ENCODE measurements at regions not wholly inside any gene's neighbourhood (a gene's known extent, or its start where the extent isn't known, plus 50 kb on each side); places are given as distances from the start of the nearest gene placed in this dataset.

- Histone ChIP-seq H3K79me2 (ENCODE audit: control insufficient read depth, insufficient read depth, low read length) (no peaks in the 10 kb centered on the region), H3K27ac (ENCODE audit: insufficient read depth, low read depth, low read length) (no peak overlapping the region), H3K4me2 (ENCODE audit: insufficient read depth, low read length) (no peak overlapping the region), H2AFZ (ENCODE audit: low read depth, low read length) (no peak overlapping the region), H3K9me3 (replicated peaks; ENCODE audit: control insufficient read depth, insufficient read depth, low read length) (no peaks in the 10 kb centered on the region), H3K9ac (replicated peaks; ENCODE audit: extremely low read depth, insufficient read depth, low read length) (no peak overlapping the region), H3K4me1 (ENCODE audit: control insufficient read depth, extremely low read depth, insufficient read depth, low read length) (no peaks in the 10 kb centered on the region), H4K20me1 (replicated peaks; ENCODE audit: control insufficient read depth, extremely low read depth, insufficient read depth, low read length) (no peaks in the 10 kb centered on the region), H3K4me3 (replicated peaks in 1 of 3; ENCODE audit: insufficient read depth in 1 of 3, low read depth in 1 of 3, low read length in 3 of 3) (no peak overlapping the region), H3K9me1 (replicated peaks; ENCODE audit: control insufficient read depth, extremely low read depth, insufficient read depth, low read length) (no peaks in the 10 kb centered on the region), H3K36me3 (ENCODE audit: control insufficient read depth in 2 of 2, extremely low read depth in 1 of 2, insufficient read depth in 2 of 2, low read length in 2 of 2) (no peaks in the 10 kb centered on the region), H3K27me3 (ENCODE audit: control insufficient read depth in 2 of 2, insufficient read depth in 2 of 2, low read length in 2 of 2) (no peaks in the 10 kb centered on the region)
- intact Hi-C loops (cut with micrococcal nuclease) (no loop called here), dilution Hi-C loops (cut with MboI; ENCODE audit: extremely low pct_ligation_motif_present, low sequenced_read_pairs) (no loop called here)
- ChIA-PET CTCF (no interaction called here), POLR2A (no interaction called here)
- no TSS peak for BruUV-seq (replicated peaks)
- no peak for FAIRE-seq
- TF ChIP-seq JUN (IDR thresholded peaks at IDR 0.05; ENCODE audit: borderline replicate concordance, insufficient read depth, insufficient read length, low read depth), result no peak
- no peak for TF ChIP-seq GATA2 (IDR thresholded peaks at IDR 0.05; ENCODE audit: insufficient read depth, insufficient read length, low read depth, low read length)
- TF ChIP-seq MYC (IDR thresholded peaks at IDR 0.05; ENCODE audit: low read depth, low read length), result no peak
- no peak for TF ChIP-seq MAX (IDR thresholded peaks at IDR 0.05; ENCODE audit: insufficient read depth, insufficient read length)
- no peak for TF ChIP-seq CTCF (IDR thresholded peaks at IDR 0.05; ENCODE audit: extremely low read depth in 1 of 2, insufficient read depth in 1 of 2, low read depth in 1 of 2, low read length in 2 of 2)
- no peak for TF ChIP-seq EZH2 (IDR thresholded peaks at IDR 0.05; ENCODE audit: borderline replicate concordance, low read depth, low read length, severe bottlenecking)
- TF ChIP-seq POLR2AphosphoS5 (IDR thresholded peaks at IDR 0.05; ENCODE audit: insufficient read depth, low read depth, low read length), result no peak
- TF ChIP-seq POLR2A (IDR thresholded peaks at IDR 0.05; ENCODE audit: low read depth, low read length), result no peak
- no peak for DNase-seq (ENCODE audit: low read depth, low spot score)
Measured at GRCh38 chr9:30628915-30629567, 1755.4 kb upstream of the ACO1 start.
